ENCODE measurements at regions not wholly inside any gene's neighbourhood (a gene's known extent, or its start where the extent isn't known, plus 50 kb on each side); places are given as distances from the start of the nearest gene placed in this dataset.
"Not testable (repeated sequence)": the region's sequence is repeated elsewhere in the genome, so short reads cannot be mapped to it uniquely, and the experiment has no call there.

DNA sequence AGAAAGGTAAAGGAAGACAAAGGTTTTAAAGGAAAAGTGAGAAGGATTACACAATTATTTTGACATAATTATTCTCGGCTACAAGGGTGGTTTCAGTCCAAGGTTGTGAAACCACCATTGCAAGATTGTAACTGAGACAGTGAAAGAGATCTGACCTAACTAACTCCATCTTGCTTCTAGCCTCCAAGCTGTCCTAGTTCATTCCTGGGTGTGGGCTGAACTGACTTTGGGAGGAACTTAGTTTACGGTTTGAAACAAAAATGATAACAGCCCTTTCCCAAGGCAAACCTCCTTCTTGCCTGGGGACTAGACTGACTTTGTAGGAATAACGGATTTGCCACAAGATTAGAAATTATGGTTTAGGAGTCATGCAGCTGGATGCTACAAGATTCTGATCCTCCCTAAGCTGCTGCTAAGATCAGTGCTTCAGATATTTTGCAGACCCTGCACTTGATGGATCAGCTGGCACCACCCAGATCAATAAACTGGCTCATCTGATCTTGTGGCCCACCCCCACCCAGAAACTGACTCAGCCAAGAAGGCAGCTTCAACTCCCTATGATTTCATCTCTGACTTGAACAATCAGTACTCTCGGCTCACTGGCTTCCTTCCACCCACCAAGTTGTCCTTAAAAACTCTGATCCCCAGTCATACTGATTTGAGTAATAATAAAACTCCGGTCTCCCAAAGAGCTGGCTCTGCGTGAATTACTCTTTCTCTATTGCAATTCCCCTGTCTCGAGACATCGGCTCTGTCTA lies 57.7 kb upstream of the AADACL2 start:
- no peak overlapping the region for H3K27ac ChIP-seq (ENCODE audit: low read depth, low read length)
- H3K36me3 ChIP-seq (ENCODE audit: insufficient read depth, low read length), result no peaks in the 10 kb centered on the region
- H3K9me3 ChIP-seq (ENCODE audit: low read depth, low read length), result no peaks in the 10 kb centered on the region
- H3K79me2 ChIP-seq (ENCODE audit: insufficient read depth, low read length), result no peaks in the 10 kb centered on the region
- no peaks in the 10 kb centered on the region for H4K20me1 ChIP-seq (ENCODE audit: insufficient read depth, low read length)
- no peak for TF ChIP-seq CTCF (IDR thresholded peaks at IDR 0.05; ENCODE audit: extremely low read depth, low read depth, low read length)
- H2AFZ ChIP-seq (ENCODE audit: low read length), result no peak overlapping the region
- H3K27me3 ChIP-seq (ENCODE audit: insufficient read depth, low read length), result no peaks in the 10 kb centered on the region
- H3K4me2 ChIP-seq (ENCODE audit: insufficient read depth, low read length), result no peak overlapping the region
- peaks cover 2% of the 10 kb centered on the region for H3K4me1 ChIP-seq (ENCODE audit: insufficient read depth, low read length)
- no peak for DNase-seq (ENCODE audit: insufficient read length, low spot score, missing footprints)
- no peak overlapping the region for H3K4me3 ChIP-seq (ENCODE audit: insufficient read depth, low read length)

DNA sequence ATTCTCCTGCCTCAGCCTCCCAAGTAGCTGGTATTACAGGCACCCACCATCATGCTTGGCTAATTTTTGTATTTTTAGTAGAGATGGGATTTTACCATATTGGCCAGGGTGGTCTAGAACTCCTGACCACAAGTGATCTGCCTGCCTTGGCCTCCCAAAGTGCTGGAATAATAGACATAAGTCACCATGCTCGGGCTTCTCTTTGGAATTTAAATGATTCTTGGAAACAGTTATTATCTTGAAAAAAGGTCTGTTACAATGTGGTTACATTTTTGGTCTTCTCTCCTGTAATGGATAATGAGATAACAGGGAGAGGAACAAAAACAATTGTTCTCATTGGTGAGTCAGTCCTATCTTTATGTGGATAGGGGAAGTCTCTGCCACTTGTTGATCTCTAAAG lies 59.8 kb upstream of the AADACL2 start:
- H3K4me2 ChIP-seq (ENCODE audit: insufficient read depth, low read length), result no peak overlapping the region
- DNase-seq (ENCODE audit: insufficient read length, low spot score, missing footprints), result no peak
- no peak overlapping the region for H2AFZ ChIP-seq (ENCODE audit: low read length)
- no peaks in the 10 kb centered on the region for H3K27me3 ChIP-seq (ENCODE audit: insufficient read depth, low read length)
- H3K27ac ChIP-seq (ENCODE audit: low read depth, low read length), result no peak overlapping the region
- H3K36me3 ChIP-seq (ENCODE audit: insufficient read depth, low read length), result no peaks in the 10 kb centered on the region
- no peaks in the 10 kb centered on the region for H3K9me3 ChIP-seq (ENCODE audit: low read depth, low read length)
- no peaks in the 10 kb centered on the region for H4K20me1 ChIP-seq (ENCODE audit: insufficient read depth, low read length)
- no peak overlapping the region for H3K4me3 ChIP-seq (ENCODE audit: insufficient read depth, low read length)
- no peaks in the 10 kb centered on the region for H3K79me2 ChIP-seq (ENCODE audit: insufficient read depth, low read length)
- peaks cover 2% of the 10 kb centered on the region for H3K4me1 ChIP-seq (ENCODE audit: insufficient read depth, low read length)
- no peak for TF ChIP-seq CTCF (IDR thresholded peaks at IDR 0.05; ENCODE audit: extremely low read depth, low read depth, low read length)

- not testable (repeated sequence) for H2AFZ ChIP-seq (ENCODE audit: low read length); H3K4me1 ChIP-seq (ENCODE audit: insufficient read depth, low read length); H3K9me3 ChIP-seq (ENCODE audit: low read depth, low read length); H3K27me3 ChIP-seq (ENCODE audit: insufficient read depth, low read length); H3K27ac ChIP-seq (ENCODE audit: low read depth, low read length); H3K36me3 ChIP-seq (ENCODE audit: insufficient read depth, low read length); H3K79me2 ChIP-seq (ENCODE audit: insufficient read depth, low read length); H3K4me3 ChIP-seq (ENCODE audit: insufficient read depth, low read length); H4K20me1 ChIP-seq (ENCODE audit: insufficient read depth, low read length); DNase-seq (ENCODE audit: insufficient read length, low spot score, missing footprints); H3K4me2 ChIP-seq (ENCODE audit: insufficient read depth, low read length)
Observed at GRCh38 chr3:151667762-151668161, 66.0 kb upstream of the AADACL2 start.

GRCh38 chr3:151660885-151661284 lies 72.8 kb upstream of the AADACL2 start:
- no peaks in the 10 kb centered on the region for H3K27me3 ChIP-seq (ENCODE audit: insufficient read depth, low read length)
- H3K4me2 ChIP-seq (ENCODE audit: insufficient read depth, low read length), result no peak overlapping the region
- H2AFZ ChIP-seq (ENCODE audit: low read length), result no peak overlapping the region
- H3K36me3 ChIP-seq (ENCODE audit: insufficient read depth, low read length), result no peaks in the 10 kb centered on the region
- H3K4me3 ChIP-seq (ENCODE audit: insufficient read depth, low read length), result no peak overlapping the region
- H3K79me2 ChIP-seq (ENCODE audit: insufficient read depth, low read length), result no peaks in the 10 kb centered on the region
- no peaks in the 10 kb centered on the region for H3K9me3 ChIP-seq (ENCODE audit: low read depth, low read length)
- no peak overlapping the region for H3K27ac ChIP-seq (ENCODE audit: low read depth, low read length)
- no peaks in the 10 kb centered on the region for H4K20me1 ChIP-seq (ENCODE audit: insufficient read depth, low read length)
- TF ChIP-seq CTCF (IDR thresholded peaks at IDR 0.05; ENCODE audit: extremely low read depth, low read depth, low read length), result peak; percentile 36
- no peaks in the 10 kb centered on the region for H3K4me1 ChIP-seq (ENCODE audit: insufficient read depth, low read length)
- DNase-seq (ENCODE audit: insufficient read length, low spot score, missing footprints), result no peak

Measured in osteoblast (primary cell).